ENCODE measurements at regions not wholly inside any gene's neighbourhood (a gene's known extent, or its start where the extent isn't known, plus 50 kb on each side); places are given as distances from the start of the nearest gene placed in this dataset.

GRCh38 chr3:150131663-150132062 is 161.0 kb upstream of the PFN2 start:
- no peak overlapping the region for H2BK15ac ChIP-seq (ENCODE audit: low read depth, low read length)
- Mint-ChIP-seq H3K27ac (no peak overlapping the region), H3K4me3 (no peak overlapping the region), H3K4me1 (peaks cover 39 to 43% of the 10 kb centered on the region in 2 experiments), H3K27me3 (ENCODE audit: low read depth) (no peaks in the 10 kb centered on the region), H3K36me3 (ENCODE audit: insufficient read depth in 1 of 3, low read depth in 3 of 3) (peaks cover 0 to 7% (median 0%) of the 10 kb centered on the region in 3 experiments; a peak in 3 of 7 replicates), H3K9me3 (no peaks in the 10 kb centered on the region)
- H3K56ac ChIP-seq (ENCODE audit: insufficient read length, low read depth, low read length): no peak overlapping the region
- no peak overlapping the region for H2BK20ac ChIP-seq (ENCODE audit: low read depth, low read length, poor library complexity, severe bottlenecking)
- no peak overlapping the region for H2AFZ ChIP-seq (ENCODE audit: low read length)
- WGBS (ENCODE audit: extremely low coverage, insufficient read length, low lambda C conversion rate): no CpG with 5 or more reads among the region's 3 CpGs
- no peaks in the 10 kb centered on the region for H3K79me1 ChIP-seq (ENCODE audit: insufficient read depth, low read depth, low read length, poor library complexity, severe bottlenecking)
- no peak overlapping the region for H3K14ac ChIP-seq (ENCODE audit: insufficient read depth, low read length)
- H3K23ac ChIP-seq (ENCODE audit: insufficient read length, low read depth, low read length): no peak overlapping the region
- no peak overlapping the region for H4K91ac ChIP-seq (ENCODE audit: insufficient read length, low read depth, low read length)
- no peak overlapping the region for H3K4ac ChIP-seq (ENCODE audit: low read depth, low read length)
- DNase-seq: no peak
- H4K20me1 ChIP-seq (ENCODE audit: control insufficient read depth, insufficient read depth, insufficient read length): no peaks in the 10 kb centered on the region
- H3K27me3 ChIP-seq (ENCODE audit: insufficient read depth, low read length): no peaks in the 10 kb centered on the region
- peaks cover 22% of the 10 kb centered on the region; the same call in 1 of the 2 replicates for H3K4me1 ChIP-seq (ENCODE audit: insufficient read depth, low read length)
- no peak overlapping the region for H4K5ac ChIP-seq (ENCODE audit: insufficient read length, low read depth, low read length)
- H3K27ac ChIP-seq (ENCODE audit: insufficient read length, low read depth, low read length): no peak overlapping the region
- H3K79me2 ChIP-seq (ENCODE audit: insufficient read depth, low read length): no peaks in the 10 kb centered on the region
- no peak overlapping the region for H3K18ac ChIP-seq (ENCODE audit: insufficient read length, low read depth, low read length)
- H3K9me3 ChIP-seq (ENCODE audit: control insufficient read depth, low read depth, low read length): no peaks in the 10 kb centered on the region
- H3K23me2 ChIP-seq (ENCODE audit: insufficient read length, low read depth, low read length, poor library complexity, severe bottlenecking): peaks cover 4% of the 10 kb centered on the region
- H2BK5ac ChIP-seq (ENCODE audit: insufficient read length, low read length): no peak overlapping the region
- no peak overlapping the region for H3K4me2 ChIP-seq (ENCODE audit: insufficient read depth, insufficient read length, low read length)
- H4K8ac ChIP-seq (replicated peaks; ENCODE audit: insufficient read length, low read depth, low read length): no peak overlapping the region
- no peak overlapping the region for H2BK12ac ChIP-seq (ENCODE audit: insufficient read length, low read depth, low read length)
- no peak for TF ChIP-seq CTCF (conservative IDR thresholded peaks at IDR 0.05)
- H3K9ac ChIP-seq (ENCODE audit: extremely low read depth, insufficient read length, low read length): no peak overlapping the region
- no peak overlapping the region for H2BK120ac ChIP-seq (ENCODE audit: low read depth, low read length, poor library complexity, severe bottlenecking)
- H3T11ph ChIP-seq (ENCODE audit: low read length): no peak overlapping the region
- no peak overlapping the region for H2AK5ac ChIP-seq (ENCODE audit: insufficient read length, low read length)
